ENCODE measurements at regions not wholly inside any gene's neighbourhood (a gene's known extent, or its start where the extent isn't known, plus 50 kb on each side); places are given as distances from the start of the nearest gene placed in this dataset.
"Not testable (repeated sequence)": the region's sequence is repeated elsewhere in the genome, so short reads cannot be mapped to it uniquely, and the experiment has no call there.

DNA sequence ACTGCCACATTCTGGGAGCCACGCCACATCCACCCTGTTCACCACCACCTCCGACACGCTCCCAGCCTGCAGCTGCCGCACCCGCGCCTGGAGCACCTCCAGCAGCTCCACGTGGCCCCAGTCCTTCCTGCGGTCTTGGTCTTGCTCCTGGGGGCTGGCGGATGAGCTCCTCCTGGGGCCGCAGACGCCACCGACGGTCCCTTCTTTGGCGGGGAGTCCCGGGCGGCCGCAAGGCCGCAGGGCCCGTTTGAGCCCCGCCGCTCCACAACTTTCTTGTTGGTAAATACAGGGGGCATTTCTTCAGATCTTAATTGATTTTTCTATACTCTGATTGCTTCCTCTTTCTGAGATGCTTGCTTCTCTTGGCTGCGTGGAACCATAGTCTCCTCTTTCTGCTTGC lies 75.3 kb upstream of the MED13 start:
- Histone ChIP-seq H3K4me3 (ENCODE audit: insufficient read depth in 1 of 2, low read depth in 1 of 2, low read length in 2 of 2) (no peak overlapping the region), H3K36me3 (ENCODE audit: control insufficient read depth in 1 of 2, insufficient read depth in 2 of 2, low read depth in 1 of 2, low read length in 2 of 2) (no peaks in the 10 kb centered on the region), H2BK12ac (ENCODE audit: low read length in 2 of 2) (no peak overlapping the region), H3K4me1 (ENCODE audit: control insufficient read depth, insufficient read depth, low read depth, low read length) (no peaks in the 10 kb centered on the region), H3K14ac (ENCODE audit: low read length in 2 of 2) (no peak overlapping the region), H3K4ac (ENCODE audit: low read depth in 1 of 2, low read length in 2 of 2) (no peak overlapping the region), H3K23ac (ENCODE audit: low read length in 2 of 2) (no peak overlapping the region), H2BK120ac (ENCODE audit: low read depth, low read length) (no peak overlapping the region), H4K91ac (ENCODE audit: low read length) (no peak overlapping the region), H3K27ac (ENCODE audit: low read length, poor library complexity, severe bottlenecking) (no peak overlapping the region), H3K18ac (ENCODE audit: low read depth in 1 of 2, low read length in 2 of 2) (no peak overlapping the region), H2BK5ac (ENCODE audit: low read depth, low read length, poor library complexity, severe bottlenecking) (no peak overlapping the region), H3K4me2 (ENCODE audit: low read length, poor library complexity, severe bottlenecking) (no peak overlapping the region), H4K8ac (ENCODE audit: low read length) (no peak overlapping the region), H2AFZ (ENCODE audit: low read depth, low read length) (no peak overlapping the region), H2BK15ac (ENCODE audit: low read depth, poor library complexity, severe bottlenecking) (no peak overlapping the region), H2AK5ac (ENCODE audit: low read length, severe bottlenecking) (no peak overlapping the region), H3K9me3 (ENCODE audit: control insufficient read depth, low read length) (no peaks in the 10 kb centered on the region), H3K79me1 (replicated peaks; ENCODE audit: low read length, poor library complexity, severe bottlenecking) (no peaks in the 10 kb centered on the region), H3K27me3 (ENCODE audit: control insufficient read depth in 1 of 2, insufficient read depth in 1 of 2, low read length in 2 of 2) (peaks cover 0 to 32% of the 10 kb centered on the region in 2 experiments), H3K9ac (ENCODE audit: low read length) (no peak overlapping the region)
- DNase-seq = no peak
- 93% methylated on average over 22 of the region's 22 CpGs for WGBS

DNA sequence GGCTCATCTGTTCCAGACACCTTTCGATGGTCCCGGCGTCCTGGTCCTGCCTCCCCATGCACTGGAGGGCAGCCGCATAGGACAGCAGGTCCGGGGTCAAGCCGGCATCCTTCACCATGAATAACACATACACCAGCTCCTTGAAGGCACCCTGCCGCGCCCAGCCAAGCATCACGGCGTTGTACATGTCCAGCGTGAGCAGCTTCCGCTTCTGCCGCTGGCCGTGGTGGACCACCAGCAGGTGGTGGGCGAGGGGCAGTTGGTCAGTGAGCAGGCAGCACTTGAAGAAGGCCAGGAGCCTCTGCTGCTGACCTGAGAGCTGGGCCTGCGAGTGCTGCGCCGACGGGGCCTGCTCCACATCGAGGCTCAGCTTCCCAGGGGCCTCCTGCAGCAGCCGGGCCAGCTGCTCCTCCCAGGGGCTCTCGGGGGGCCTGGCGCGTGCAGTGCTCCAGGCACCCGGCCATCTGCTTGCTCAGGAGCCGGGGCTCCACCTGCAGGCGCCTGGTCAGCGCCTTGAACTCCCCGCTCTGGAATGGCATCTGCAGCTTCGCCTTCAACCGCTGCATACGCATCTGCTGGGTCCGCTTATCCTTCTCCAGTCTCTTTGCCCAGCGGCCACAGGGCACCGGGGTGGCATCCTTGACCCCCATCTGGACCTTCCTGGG lies 74.7 kb upstream of the MED13 start:
- not testable (repeated sequence) for H2AK5ac ChIP-seq (ENCODE audit: low read length, severe bottlenecking); H2BK15ac ChIP-seq (ENCODE audit: low read depth, poor library complexity, severe bottlenecking); DNase-seq; H3K9ac ChIP-seq (ENCODE audit: low read length); H3K4ac ChIP-seq (ENCODE audit: low read depth in 1 of 2, low read length in 2 of 2); H2AFZ ChIP-seq (ENCODE audit: low read depth, low read length); H3K4me1 ChIP-seq (ENCODE audit: control insufficient read depth, insufficient read depth, low read depth, low read length); H4K8ac ChIP-seq (ENCODE audit: low read length); H3K4me3 ChIP-seq (ENCODE audit: insufficient read depth in 1 of 2, low read depth in 1 of 2, low read length in 2 of 2); H3K23ac ChIP-seq (ENCODE audit: low read length in 2 of 2); H4K91ac ChIP-seq (ENCODE audit: low read length); H3K14ac ChIP-seq (ENCODE audit: low read length in 2 of 2); H3K36me3 ChIP-seq (ENCODE audit: control insufficient read depth in 1 of 2, insufficient read depth in 2 of 2, low read depth in 1 of 2, low read length in 2 of 2); H2BK12ac ChIP-seq (ENCODE audit: low read length in 2 of 2); H3K79me1 ChIP-seq (replicated peaks; ENCODE audit: low read length, poor library complexity, severe bottlenecking); H3K27ac ChIP-seq (ENCODE audit: low read length, poor library complexity, severe bottlenecking); H3K4me2 ChIP-seq (ENCODE audit: low read length, poor library complexity, severe bottlenecking); H3K18ac ChIP-seq (ENCODE audit: low read depth in 1 of 2, low read length in 2 of 2); H2BK5ac ChIP-seq (ENCODE audit: low read depth, low read length, poor library complexity, severe bottlenecking); H2BK120ac ChIP-seq (ENCODE audit: low read depth, low read length); H3K9me3 ChIP-seq (ENCODE audit: control insufficient read depth, low read length)
- peaks cover 0 to 32% of the 10 kb centered on the region in 2 experiments for H3K27me3 ChIP-seq (ENCODE audit: control insufficient read depth in 1 of 2, insufficient read depth in 1 of 2, low read length in 2 of 2)
- WGBS = 91% methylated on average over 33 of the region's 35 CpGs

DNA sequence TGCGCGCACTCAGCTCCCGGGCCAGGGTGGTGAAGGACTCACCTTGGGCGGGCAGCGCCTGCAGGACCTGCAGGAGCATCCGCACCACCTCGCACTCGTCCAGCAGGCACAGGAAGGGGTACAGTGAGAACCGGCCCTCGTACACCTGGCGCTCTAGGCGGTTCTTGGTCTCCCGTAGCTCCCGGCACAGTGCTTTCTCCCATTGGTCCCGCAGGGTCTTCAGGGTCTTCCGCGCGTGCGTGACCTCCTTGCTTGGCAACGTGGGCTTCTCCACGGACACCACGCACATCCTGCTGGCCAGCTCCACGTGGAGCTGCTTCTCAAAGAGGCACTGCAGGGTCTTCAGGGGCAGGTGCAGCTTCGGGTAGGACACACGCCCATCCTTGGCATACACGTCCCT lies 74.1 kb upstream of the MED13 start:
- H4K91ac ChIP-seq (ENCODE audit: low read length) = no peak overlapping the region
- H2AFZ ChIP-seq (ENCODE audit: low read depth, low read length) = no peak overlapping the region
- H2BK15ac ChIP-seq (ENCODE audit: low read depth, poor library complexity, severe bottlenecking) = no peak overlapping the region
- H3K27ac ChIP-seq (ENCODE audit: low read length, poor library complexity, severe bottlenecking) = no peak overlapping the region
- no peaks in the 10 kb centered on the region for H3K4me1 ChIP-seq (ENCODE audit: control insufficient read depth, insufficient read depth, low read depth, low read length)
- H2BK12ac ChIP-seq (ENCODE audit: low read length in 2 of 2) = no peak overlapping the region
- no peak overlapping the region for H3K4me3 ChIP-seq (ENCODE audit: insufficient read depth in 1 of 2, low read depth in 1 of 2, low read length in 2 of 2)
- no peak overlapping the region for H3K4me2 ChIP-seq (ENCODE audit: low read length, poor library complexity, severe bottlenecking)
- no peak overlapping the region for H2AK5ac ChIP-seq (ENCODE audit: low read length, severe bottlenecking)
- no peak overlapping the region for H3K4ac ChIP-seq (ENCODE audit: low read depth in 1 of 2, low read length in 2 of 2)
- no peak overlapping the region for H4K8ac ChIP-seq (ENCODE audit: low read length)
- no peak overlapping the region for H3K23ac ChIP-seq (ENCODE audit: low read length in 2 of 2)
- DNase-seq = no peak
- H3K9ac ChIP-seq (ENCODE audit: low read length) = no peak overlapping the region
- WGBS = 94% methylated on average over 26 of the region's 26 CpGs
- no peak overlapping the region for H2BK120ac ChIP-seq (ENCODE audit: low read depth, low read length)
- H3K36me3 ChIP-seq (ENCODE audit: control insufficient read depth in 1 of 2, insufficient read depth in 2 of 2, low read depth in 1 of 2, low read length in 2 of 2) = no peaks in the 10 kb centered on the region
- H3K79me1 ChIP-seq (replicated peaks; ENCODE audit: low read length, poor library complexity, severe bottlenecking) = no peaks in the 10 kb centered on the region
- no peak overlapping the region for H2BK5ac ChIP-seq (ENCODE audit: low read depth, low read length, poor library complexity, severe bottlenecking)
- H3K9me3 ChIP-seq (ENCODE audit: control insufficient read depth, low read length) = no peaks in the 10 kb centered on the region
- H3K18ac ChIP-seq (ENCODE audit: low read depth in 1 of 2, low read length in 2 of 2) = no peak overlapping the region
- peaks cover 0 to 32% of the 10 kb centered on the region in 2 experiments for H3K27me3 ChIP-seq (ENCODE audit: control insufficient read depth in 1 of 2, insufficient read depth in 1 of 2, low read length in 2 of 2)
- no peak overlapping the region for H3K14ac ChIP-seq (ENCODE audit: low read length in 2 of 2)

DNA sequence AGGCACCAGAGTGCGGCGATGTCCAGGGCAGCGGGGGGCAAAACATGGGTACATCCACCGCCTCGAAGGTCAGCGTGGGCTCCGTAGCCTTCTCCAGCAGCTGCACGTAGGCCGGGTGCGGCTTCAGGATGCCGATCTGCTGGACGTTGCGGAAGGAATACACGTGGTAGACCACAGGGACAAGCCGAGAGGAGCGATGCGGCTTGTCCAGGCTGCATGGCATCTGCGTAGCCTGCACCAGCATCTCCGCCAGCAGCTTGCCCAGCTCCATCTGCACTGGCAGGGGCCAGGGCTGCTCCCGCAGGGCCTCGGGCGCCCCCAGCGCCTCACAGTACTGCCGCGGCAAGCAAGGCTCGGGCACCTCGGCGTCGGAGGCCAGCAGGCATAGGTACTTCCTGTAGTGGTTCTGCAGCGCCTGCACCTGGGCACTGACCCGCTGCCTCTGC lies 73.6 kb upstream of the MED13 start:
- not testable (repeated sequence) for H4K8ac ChIP-seq (ENCODE audit: low read length); H2BK5ac ChIP-seq (ENCODE audit: low read depth, low read length, poor library complexity, severe bottlenecking); H2AK5ac ChIP-seq (ENCODE audit: low read length, severe bottlenecking); H3K14ac ChIP-seq (ENCODE audit: low read length in 2 of 2); H3K18ac ChIP-seq (ENCODE audit: low read depth in 1 of 2, low read length in 2 of 2); H3K27ac ChIP-seq (ENCODE audit: low read length, poor library complexity, severe bottlenecking); H2AFZ ChIP-seq (ENCODE audit: low read depth, low read length); DNase-seq; H4K91ac ChIP-seq (ENCODE audit: low read length); H3K79me1 ChIP-seq (replicated peaks; ENCODE audit: low read length, poor library complexity, severe bottlenecking); H3K4me1 ChIP-seq (ENCODE audit: control insufficient read depth, insufficient read depth, low read depth, low read length); H3K23ac ChIP-seq (ENCODE audit: low read length in 2 of 2); H3K9ac ChIP-seq (ENCODE audit: low read length); H2BK120ac ChIP-seq (ENCODE audit: low read depth, low read length); H3K4ac ChIP-seq (ENCODE audit: low read depth in 1 of 2, low read length in 2 of 2); H3K36me3 ChIP-seq (ENCODE audit: control insufficient read depth in 1 of 2, insufficient read depth in 2 of 2, low read depth in 1 of 2, low read length in 2 of 2); H2BK12ac ChIP-seq (ENCODE audit: low read length in 2 of 2); H3K4me3 ChIP-seq (ENCODE audit: insufficient read depth in 1 of 2, low read depth in 1 of 2, low read length in 2 of 2); H3K9me3 ChIP-seq (ENCODE audit: control insufficient read depth, low read length); H3K4me2 ChIP-seq (ENCODE audit: low read length, poor library complexity, severe bottlenecking); H2BK15ac ChIP-seq (ENCODE audit: low read depth, poor library complexity, severe bottlenecking)
- WGBS = 96% methylated on average over 31 of the region's 31 CpGs
- H3K27me3 ChIP-seq (ENCODE audit: control insufficient read depth in 1 of 2, insufficient read depth in 1 of 2, low read length in 2 of 2) = peaks cover 0 to 32% of the 10 kb centered on the region in 2 experiments

All from mesenchymal stem cell (in vitro differentiated cells and primary cell).